Upper lobe of left lung (tissue), 4 donors: ENCODE measurements at regions not wholly inside any gene's neighbourhood (a gene's known extent, or its start where the extent isn't known, plus 50 kb on each side); places are given as distances from the start of the nearest gene placed in this dataset.

Experiments
- CTCF ChIP-seq, 6 experiments: fragments of 450-650 bp in 4 of 6; fragments of 200-600 bp in 2 of 6; sonication (generic) in 2 of 6; IDR thresholded peaks; one replicate each; pipeline ENCODE4 v1.5.1; 2016 to 2019; ENCODE audit warnings: antibody characterized with exemption in 6 of 6
- EP300 ChIP-seq, 4 donors: sonication (generic); formaldehyde crosslinking; IDR thresholded peaks; one replicate each; pipeline ENCODE4 v1.5.1; 2017; ENCODE audit warnings: antibody characterized with exemption in 4 of 4, control low read depth in 2 of 4
- POLR2A ChIP-seq, 4 donors: fragments of 450-650 bp; IDR thresholded peaks; one replicate each; pipeline ENCODE4 v1.5.1; 2016 to 2017; ENCODE audit warnings: antibody characterized with exemption in 4 of 4, mild to moderate bottlenecking in 2 of 4

GRCh38 chr10:33553748-33554571, 219.5 kb upstream of the NRP1 start:
- no peak for TF ChIP-seq CTCF (IDR thresholded peaks at IDR 0.05)
- TF ChIP-seq EP300 (IDR thresholded peaks at IDR 0.05): no peak
- no peak for TF ChIP-seq POLR2A (IDR thresholded peaks at IDR 0.05)
